Right lobe of liver (tissue), 6 donors: ENCODE measurements at regions not wholly inside any gene's neighbourhood (a gene's known extent, or its start where the extent isn't known, plus 50 kb on each side); places are given as distances from the start of the nearest gene placed in this dataset.

ENCODE experiments used
- ATAC-seq, 4 donors: fragments of 200-7000 bp; cut with Tn5 transposase; one replicate each; pipeline ENCODE4 v1.9.1; 2020; ENCODE audit warnings: mild to moderate bottlenecking in 4 of 4, moderate library complexity in 4 of 4
- DNase-seq, 3 donors: peaks; one replicate each; pipeline ENCODE4 v3.0.0-alpha.2; 2020
- H3K27ac ChIP-seq, 3 donors: fragments of 200-600 bp; one replicate each; pipeline ENCODE4 v1.8.0; 2022
- H3K27me3 ChIP-seq, 2 donors: fragments of 200-600 bp; one replicate each; pipeline ENCODE4 v1.8.0; 2022
- H3K36me3 ChIP-seq, 4 donors: fragments of 200-600 bp; sonication (generic) in 1 of 4; one replicate each; pipeline versions ENCODE4 v1.5.1 to v1.8.0; 2017 to 2022; ENCODE audit warnings: control low read depth in 1 of 4
- H3K4me1 ChIP-seq, 4 donors: fragments of 200-600 bp; sonication (generic) in 1 of 4; one replicate each; pipeline versions ENCODE4 v1.5.1 to v1.8.0; 2017 to 2022; ENCODE audit warnings: control low read depth in 1 of 4
- H3K4me3 ChIP-seq, 3 donors: fragments of 200-600 bp; one replicate each; pipeline ENCODE4 v1.8.0; 2022
- H3K9me3 ChIP-seq, 4 donors: fragments of 200-600 bp; sonication (generic) in 1 of 4; one replicate each; pipeline versions ENCODE4 v1.5.1 to v1.8.0; 2017 to 2022; ENCODE audit warnings: control low read depth in 1 of 4
- CTCF ChIP-seq, 4 donors: fragments of 200-600 bp in 3 of 4; fragments of 450-650 bp in 1 of 4; IDR thresholded peaks; one replicate each; pipeline versions ENCODE4 v1.5.1 to v1.8.0; 2016 to 2022; ENCODE audit warnings: antibody characterized with exemption in 4 of 4, mild to moderate bottlenecking in 2 of 4
- POLR2A ChIP-seq: fragments of 450-650 bp; IDR thresholded peaks from one replicate; pipeline ENCODE4 v1.6.1; 2017; ENCODE audit warnings: antibody characterized with exemption, mild to moderate bottlenecking
- WGBS: methylation state at CpG from one replicate; pipeline ENCODE4 v1.1.6; 2018; ENCODE audit warnings: low coverage, low lambda C conversion rate; ENCODE audit not compliant: insufficient coverage; ENCODE audit errors: missing lambda C conversion rate; 5-methylcytosine and 5-hydroxymethylcytosine counted together
- intact Hi-C, 2 donors: fragments of 100-400 bp; cut with DNase I; formaldehyde crosslinking; loops; one replicate each; pipeline versions ENCODE4 v1.11.2 to v1.14.1; 2022
- donor health status: DM: no; HTN: yes; CAD: no.
- donor health status: DM: no; HTN: no; CAD: no.
- donor health status: DM: no; HTN: no; CAD: no.
- donor health status: DM: no; HTN: yes; CAD: no.
- donor health status: DM: no; HTN: yes; CAD: no.

GRCh38 chr6:120816794-120817193 lies 517.5 kb downstream of the TBC1D32 start:
- no peak overlapping the region for H3K4me3 ChIP-seq
- DNase-seq (no peak), ATAC-seq (no peak)
- H3K27ac ChIP-seq: no peak overlapping the region
- no peaks in the 10 kb centered on the region for H3K4me1 ChIP-seq
- no peak for TF ChIP-seq CTCF (IDR thresholded peaks at IDR 0.05)
- TF ChIP-seq POLR2A: no peak
- no peaks in the 10 kb centered on the region for H3K9me3 ChIP-seq
- no peaks in the 10 kb centered on the region for H3K36me3 ChIP-seq
- intact Hi-C loops: no loop called here
- H3K27me3 ChIP-seq: no peaks in the 10 kb centered on the region

- Histone ChIP-seq H3K27me3 (no peaks in the 10 kb centered on the region), H3K4me3 (no peak overlapping the region), H3K27ac (no peak overlapping the region), H3K9me3 (no peaks in the 10 kb centered on the region), H3K4me1 (no peaks in the 10 kb centered on the region), H3K36me3 (no peaks in the 10 kb centered on the region)
- intact Hi-C loops: no loop called here
- 65% methylated on average over 3 of the region's 3 CpGs for WGBS
- DNase-seq: no peak
- no peak for TF ChIP-seq CTCF (IDR thresholded peaks at IDR 0.05)
- TF ChIP-seq POLR2A: no peak
- no peak for ATAC-seq
Measured at GRCh38 chr6:120805276-120805675, 529.0 kb downstream of the TBC1D32 start.

GRCh38 chr6:120804612-120805011 lies 529.7 kb downstream of the TBC1D32 start:
- intact Hi-C loops: no loop called here
- ATAC-seq (no peak), DNase-seq (no peak)
- Histone ChIP-seq H3K36me3 (no peaks in the 10 kb centered on the region), H3K27me3 (no peaks in the 10 kb centered on the region), H3K9me3 (no peaks in the 10 kb centered on the region), H3K4me1 (no peaks in the 10 kb centered on the region), H3K4me3 (no peak overlapping the region), H3K27ac (no peak overlapping the region)
- WGBS: 75% methylated on average over 2 of the region's 2 CpGs
- TF ChIP-seq CTCF (IDR thresholded peaks at IDR 0.05) (no peak), POLR2A (no peak)

- TF ChIP-seq CTCF (IDR thresholded peaks at IDR 0.05): no peak
- TF ChIP-seq POLR2A: no peak
- WGBS: 68% methylated on average over 7 of the region's 10 CpGs
Measured at GRCh38 chr6:120786682-120787081, 547.6 kb downstream of the TBC1D32 start.

GRCh38 chr6:120786256-120786655 lies 548.0 kb downstream of the TBC1D32 start:
- intact Hi-C loops: no loop called here
- WGBS: 47% methylated on average over 5 of the region's 8 CpGs
- no peak for TF ChIP-seq CTCF (IDR thresholded peaks at IDR 0.05)
- no peak for TF ChIP-seq POLR2A
- no peak for DNase-seq
- Histone ChIP-seq H3K36me3 (no peaks in the 10 kb centered on the region), H3K27ac (no peak overlapping the region), H3K27me3 (no peaks in the 10 kb centered on the region), H3K4me1 (no peaks in the 10 kb centered on the region), H3K4me3 (no peak overlapping the region), H3K9me3 (no peaks in the 10 kb centered on the region)
- ATAC-seq: no peak

More at GRCh38 chr6:120786682-120787081, 547.6 kb downstream of the TBC1D32 start:
- H3K4me1 ChIP-seq: no peaks in the 10 kb centered on the region
- DNase-seq (no peak), ATAC-seq (no peak)
- no peaks in the 10 kb centered on the region for H3K36me3 ChIP-seq
- no peak overlapping the region for H3K4me3 ChIP-seq
- intact Hi-C loops: no loop called here
- no peaks in the 10 kb centered on the region for H3K27me3 ChIP-seq
- no peaks in the 10 kb centered on the region for H3K9me3 ChIP-seq
- no peak overlapping the region for H3K27ac ChIP-seq
